ENCODE measurements at regions not wholly inside any gene's neighbourhood (a gene's known extent, or its start where the extent isn't known, plus 50 kb on each side); places are given as distances from the start of the nearest gene placed in this dataset.

- no peak for DNase-seq (ENCODE audit: low read depth, low spot score)
Observed at GRCh38 chr20:54272901-54273488, 65.1 kb downstream of the PFDN4 start.

- DNase-seq (ENCODE audit: low read depth, low spot score): no peak
Observed at GRCh38 chr20:54275359-54276111, 67.6 kb downstream of the PFDN4 start.

GRCh38 chr20:54276577-54277169 is 68.8 kb downstream of the PFDN4 start:
- DNase-seq (ENCODE audit: low read depth, low spot score): no peak

- no peak for DNase-seq (ENCODE audit: low read depth, low spot score)
Observed at GRCh38 chr20:54278262-54278661, 70.4 kb downstream of the PFDN4 start.

GRCh38 chr20:54282625-54283024 is 74.7 kb downstream of the PFDN4 start:
- DNase-seq (ENCODE audit: low read depth, low spot score): no peak

GRCh38 chr20:54283253-54283652 is 75.4 kb downstream of the PFDN4 start:
- no peak for DNase-seq (ENCODE audit: low read depth, low spot score)

GRCh38 chr20:54284928-54285704 is 77.2 kb downstream of the PFDN4 start:
- no peak for DNase-seq (ENCODE audit: low read depth, low spot score)

- no peak for DNase-seq (ENCODE audit: low read depth, low spot score)
Observed at GRCh38 chr20:54290636-54291035, 82.7 kb downstream of the PFDN4 start.

- peak; percentile 6 for DNase-seq (ENCODE audit: low read depth, low spot score)
Observed at GRCh38 chr20:54291339-54292010, 83.6 kb downstream of the PFDN4 start.

GRCh38 chr20:54292185-54292584 is 84.3 kb downstream of the PFDN4 start:
- no peak for DNase-seq (ENCODE audit: low read depth, low spot score)

GRCh38 chr20:54293526-54293925 is 85.6 kb downstream of the PFDN4 start:
- no peak for DNase-seq (ENCODE audit: low read depth, low spot score)

- DNase-seq (ENCODE audit: low read depth, low spot score): no peak
Observed at GRCh38 chr20:54294094-54294493, 86.2 kb downstream of the PFDN4 start.

- no peak for DNase-seq (ENCODE audit: low read depth, low spot score)
Observed at GRCh38 chr20:54295686-54296085, 87.8 kb downstream of the PFDN4 start.

- no peak for DNase-seq (ENCODE audit: low read depth, low spot score)
Observed at GRCh38 chr20:54305421-54305820, 97.5 kb downstream of the PFDN4 start.

- no peak for DNase-seq (ENCODE audit: low read depth, low spot score)
Observed at GRCh38 chr20:54306985-54307710, 99.3 kb downstream of the PFDN4 start.

- DNase-seq (ENCODE audit: low read depth, low spot score): no peak
Observed at GRCh38 chr20:54308804-54309203, 100.9 kb downstream of the PFDN4 start.

GRCh38 chr20:54318892-54319291 is 111.0 kb downstream of the PFDN4 start:
- no peak for DNase-seq (ENCODE audit: low read depth, low spot score)

- no peak for DNase-seq (ENCODE audit: low read depth, low spot score)
Observed at GRCh38 chr20:54320148-54320607, 112.3 kb downstream of the PFDN4 start.

- no peak for DNase-seq (ENCODE audit: low read depth, low spot score)
Observed at GRCh38 chr20:54321352-54322087, 113.6 kb downstream of the PFDN4 start.

GRCh38 chr20:54323227-54323734 is 115.4 kb downstream of the PFDN4 start:
- no peak for DNase-seq (ENCODE audit: low read depth, low spot score)

All from ELF-1 (cell line).